ENCODE measurements at regions not wholly inside any gene's neighbourhood (a gene's known extent, or its start where the extent isn't known, plus 50 kb on each side); places are given as distances from the start of the nearest gene placed in this dataset.

DNA sequence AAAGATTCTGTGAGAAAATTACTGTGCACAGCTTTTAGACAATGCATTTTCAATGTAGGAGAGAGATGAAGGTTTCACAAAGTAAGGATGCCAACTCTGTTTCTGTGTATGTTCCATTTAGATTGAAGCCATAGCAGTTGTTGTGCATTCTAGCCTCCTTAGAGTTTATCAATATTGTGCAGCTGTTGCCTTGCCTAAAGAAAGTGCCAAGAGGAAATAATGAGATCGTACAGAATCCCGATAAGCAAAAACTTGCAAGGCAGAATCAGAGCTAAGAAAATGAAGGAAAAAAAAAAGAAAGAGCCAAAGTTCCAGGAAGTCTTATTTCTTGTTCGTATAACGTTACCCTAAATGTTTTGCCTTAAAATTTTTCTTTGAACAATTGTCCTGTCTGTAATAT is 965.0 kb downstream of the DCDC2C start:
- TF ChIP-seq, protein P1, sequence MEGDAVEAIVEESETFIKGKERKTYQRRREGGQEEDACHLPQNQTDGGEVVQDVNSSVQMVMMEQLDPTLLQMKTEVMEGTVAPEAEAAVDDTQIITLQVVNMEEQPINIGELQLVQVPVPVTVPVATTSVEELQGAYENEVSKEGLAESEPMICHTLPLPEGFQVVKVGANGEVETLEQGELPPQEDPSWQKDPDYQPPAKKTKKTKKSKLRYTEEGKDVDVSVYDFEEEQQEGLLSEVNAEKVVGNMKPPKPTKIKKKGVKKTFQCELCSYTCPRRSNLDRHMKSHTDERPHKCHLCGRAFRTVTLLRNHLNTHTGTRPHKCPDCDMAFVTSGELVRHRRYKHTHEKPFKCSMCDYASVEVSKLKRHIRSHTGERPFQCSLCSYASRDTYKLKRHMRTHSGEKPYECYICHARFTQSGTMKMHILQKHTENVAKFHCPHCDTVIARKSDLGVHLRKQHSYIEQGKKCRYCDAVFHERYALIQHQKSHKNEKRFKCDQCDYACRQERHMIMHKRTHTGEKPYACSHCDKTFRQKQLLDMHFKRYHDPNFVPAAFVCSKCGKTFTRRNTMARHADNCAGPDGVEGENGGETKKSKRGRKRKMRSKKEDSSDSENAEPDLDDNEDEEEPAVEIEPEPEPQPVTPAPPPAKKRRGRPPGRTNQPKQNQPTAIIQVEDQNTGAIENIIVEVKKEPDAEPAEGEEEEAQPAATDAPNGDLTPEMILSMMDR (IDR thresholded peaks at IDR 0.05; ENCODE audit: insufficient read depth, low read depth, low read length, missing control alignments) = no peak
- no peak for DNase-seq (ENCODE audit: low read depth)
- no peak overlapping the region for H3K4me3 ChIP-seq (ENCODE audit: low read length)

DNA sequence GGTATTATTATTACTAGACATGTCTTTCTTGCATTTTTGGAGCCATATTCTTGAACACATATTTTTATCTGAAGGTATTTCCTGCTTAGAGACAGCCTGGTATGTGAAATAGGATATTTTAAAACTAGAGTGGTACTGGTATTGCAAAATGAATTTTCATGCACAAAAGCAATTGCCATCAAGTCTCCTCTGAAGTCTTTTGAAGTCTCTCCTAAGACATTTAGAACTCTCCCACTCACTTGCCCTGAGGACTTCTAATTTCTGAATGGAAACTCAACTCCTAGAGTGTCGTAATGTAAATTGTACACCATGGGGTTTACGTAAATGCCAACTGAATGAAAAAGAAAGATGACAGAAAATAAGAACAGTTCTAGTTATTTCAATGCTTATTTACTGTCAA is 967.0 kb downstream of the DCDC2C start:
- DNase-seq (ENCODE audit: low read depth) = no peak
- TF ChIP-seq, protein P1 (IDR thresholded peaks at IDR 0.05; ENCODE audit: insufficient read depth, low read depth, low read length, missing control alignments) = no peak
- H3K4me3 ChIP-seq (ENCODE audit: low read length) = no peak overlapping the region

DNA sequence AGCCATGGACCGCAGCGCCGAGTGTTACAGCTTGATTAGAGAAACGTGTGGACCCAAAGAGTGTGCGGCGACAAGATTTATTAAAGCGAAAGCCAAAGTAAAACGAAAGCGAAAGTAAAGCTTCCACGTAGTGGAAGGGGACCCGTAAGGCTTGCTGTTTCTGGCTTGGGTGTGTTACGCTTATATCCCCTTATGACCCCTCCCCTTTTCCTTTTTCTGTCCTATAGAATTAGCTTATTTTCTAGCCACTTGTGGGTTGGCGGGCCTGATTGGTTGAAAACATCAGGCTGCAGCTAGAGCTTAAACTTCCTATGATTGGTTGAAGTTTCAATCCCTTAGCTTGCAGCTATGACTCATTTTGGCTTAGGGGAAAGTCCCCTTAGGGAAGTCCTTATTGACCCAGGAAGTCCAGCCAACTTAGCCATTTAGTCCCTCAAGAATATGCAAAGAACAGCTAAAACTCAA is 969.7 kb downstream of the DCDC2C start:
- no peak for DNase-seq (ENCODE audit: low read depth)
- H3K4me3 ChIP-seq (ENCODE audit: low read length) = no peak overlapping the region
- TF ChIP-seq, protein P1 (IDR thresholded peaks at IDR 0.05; ENCODE audit: insufficient read depth, low read depth, low read length, missing control alignments) = no peak

DNA sequence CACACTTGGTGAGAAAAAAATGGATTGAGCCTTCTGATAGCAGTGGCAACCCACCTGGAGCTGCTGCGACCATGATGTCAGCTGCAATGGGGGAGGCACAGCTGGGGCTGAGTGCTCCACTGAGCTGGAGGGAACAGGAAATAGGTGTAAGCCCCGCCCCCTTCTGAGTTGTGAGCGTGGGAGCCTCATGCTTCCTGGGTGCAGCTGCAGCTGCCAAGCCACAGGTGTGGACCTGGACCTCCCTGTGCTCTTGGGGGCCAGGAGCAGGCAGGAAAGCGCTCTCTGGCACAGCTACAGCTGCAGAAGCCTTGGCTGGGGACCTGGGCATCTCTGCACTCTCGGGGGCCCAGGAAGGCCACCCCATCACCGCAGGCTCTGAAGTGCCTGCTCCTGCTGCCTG is 970.6 kb downstream of the DCDC2C start:
- TF ChIP-seq, protein P1 (IDR thresholded peaks at IDR 0.05; ENCODE audit: insufficient read depth, low read depth, low read length, missing control alignments) = no peak
- no peak for DNase-seq (ENCODE audit: low read depth)
- no peak overlapping the region for H3K4me3 ChIP-seq (ENCODE audit: low read length)

DNA sequence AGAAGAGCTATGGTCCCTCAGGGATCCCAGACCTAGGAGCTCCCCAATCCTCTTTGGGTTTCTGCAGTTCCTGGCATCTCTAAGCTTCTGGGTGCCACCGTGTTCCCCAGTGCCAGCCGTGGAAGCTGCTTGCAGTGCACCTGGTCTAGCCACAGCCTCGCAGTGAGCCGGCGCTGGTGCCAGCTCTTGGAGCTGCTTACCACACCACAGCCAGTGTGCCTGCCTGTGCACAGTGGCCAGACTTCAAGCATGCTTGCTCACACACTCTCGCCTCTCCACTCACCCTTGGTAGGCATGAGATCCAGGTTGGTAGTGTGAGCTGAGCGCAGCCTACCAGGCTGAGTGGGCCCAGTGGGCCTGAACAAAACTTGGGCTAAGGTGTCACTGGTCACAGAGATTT is 971.9 kb downstream of the DCDC2C start:
- no peak overlapping the region for H3K4me3 ChIP-seq (ENCODE audit: low read length)
- no peak for DNase-seq (ENCODE audit: low read depth)
- TF ChIP-seq, protein P1 (IDR thresholded peaks at IDR 0.05; ENCODE audit: insufficient read depth, low read depth, low read length, missing control alignments) = no peak

DNA sequence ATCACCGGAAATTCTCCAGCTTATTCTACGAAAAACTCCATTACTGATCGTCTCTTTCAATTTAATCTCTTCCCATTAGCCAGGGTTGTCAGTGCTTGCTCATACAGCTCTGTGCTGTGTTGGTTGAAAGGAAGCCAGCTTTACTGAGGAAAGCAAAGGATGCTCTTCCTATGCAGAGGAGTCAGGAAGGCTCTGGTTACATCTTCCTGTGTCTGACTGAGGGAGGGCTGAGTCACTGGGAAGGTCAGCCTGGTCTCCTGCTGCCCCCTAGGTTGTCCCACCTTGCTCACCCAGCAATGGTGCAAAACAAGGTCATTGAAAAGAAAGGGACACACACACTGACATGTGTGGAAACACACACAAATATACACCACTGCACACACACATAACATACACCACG is 975.6 kb downstream of the DCDC2C start:
- DNase-seq (ENCODE audit: low read depth) = no peak
- no peak overlapping the region for H3K4me3 ChIP-seq (ENCODE audit: low read length)
- TF ChIP-seq, protein P1 (IDR thresholded peaks at IDR 0.05; ENCODE audit: insufficient read depth, low read depth, low read length, missing control alignments) = no peak

DNA sequence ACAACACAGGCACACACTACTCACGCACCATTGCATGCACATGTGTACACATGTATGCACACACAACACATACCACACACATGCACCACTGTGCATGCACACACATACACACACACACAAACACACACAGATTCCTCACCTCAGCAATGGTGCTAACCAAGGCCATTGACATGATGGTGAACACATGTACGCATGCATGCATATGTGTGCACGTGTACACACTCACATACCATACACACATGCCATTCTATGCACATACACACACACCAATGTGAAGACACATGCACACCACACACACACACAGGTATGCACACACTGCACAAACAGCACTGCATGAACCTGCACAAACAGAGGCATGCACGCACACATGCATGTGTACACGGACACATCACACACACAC is 976.0 kb downstream of the DCDC2C start:
- no peak overlapping the region for H3K4me3 ChIP-seq (ENCODE audit: low read length)
- no peak for DNase-seq (ENCODE audit: low read depth)
- TF ChIP-seq, protein P1 (IDR thresholded peaks at IDR 0.05; ENCODE audit: insufficient read depth, low read depth, low read length, missing control alignments) = no peak

All from epithelial cell of esophagus (primary cell).